Neural progenitor cell (in vitro differentiated cells): ENCODE measurements at regions not wholly inside any gene's neighbourhood (a gene's known extent, or its start where the extent isn't known, plus 50 kb on each side); places are given as distances from the start of the nearest gene placed in this dataset.

Experiments used
- EZH2 ChIP-seq: fragments of 200-600 bp; sonication (generic); IDR thresholded peaks from 2 replicates; pipeline ENCODE4 v1.6.1; 2017; ENCODE audit warnings: antibody characterized with exemption, mild to moderate bottlenecking, moderate library complexity
- EZH2phosphoT487 ChIP-seq: fragments of 200-600 bp; sonication (generic); IDR thresholded peaks from 2 replicates; pipeline ENCODE4 v1.6.1; 2017; ENCODE audit warnings: antibody characterized with exemption
- TF ChIP-seq, protein P1 (sequence below): fragments of 200-600 bp; sonication (generic); IDR thresholded peaks from 2 replicates; pipeline ENCODE4 v1.5.1; 2017; ENCODE audit warnings: antibody characterized with exemption, mild to moderate bottlenecking

DNA sequence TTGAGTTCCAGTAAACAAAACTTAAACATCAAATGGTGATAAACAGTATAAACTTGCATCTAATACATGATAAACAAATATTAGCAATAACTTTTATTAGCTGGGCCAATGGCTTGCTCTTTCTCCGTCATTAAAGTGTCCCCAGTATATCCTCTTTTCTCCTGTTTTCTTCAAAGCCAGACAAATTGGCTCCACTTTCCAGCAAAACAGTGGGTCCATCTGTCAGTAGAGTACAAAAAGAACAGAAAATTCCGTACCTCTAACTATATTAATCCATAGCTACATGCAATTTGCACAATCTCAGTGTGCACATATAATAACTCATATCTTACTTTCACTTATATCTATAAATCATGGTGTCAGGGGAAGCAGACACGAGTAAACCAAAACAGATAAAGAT is 678.0 kb upstream of the SPRY2 start:
- TF ChIP-seq, protein P1, sequence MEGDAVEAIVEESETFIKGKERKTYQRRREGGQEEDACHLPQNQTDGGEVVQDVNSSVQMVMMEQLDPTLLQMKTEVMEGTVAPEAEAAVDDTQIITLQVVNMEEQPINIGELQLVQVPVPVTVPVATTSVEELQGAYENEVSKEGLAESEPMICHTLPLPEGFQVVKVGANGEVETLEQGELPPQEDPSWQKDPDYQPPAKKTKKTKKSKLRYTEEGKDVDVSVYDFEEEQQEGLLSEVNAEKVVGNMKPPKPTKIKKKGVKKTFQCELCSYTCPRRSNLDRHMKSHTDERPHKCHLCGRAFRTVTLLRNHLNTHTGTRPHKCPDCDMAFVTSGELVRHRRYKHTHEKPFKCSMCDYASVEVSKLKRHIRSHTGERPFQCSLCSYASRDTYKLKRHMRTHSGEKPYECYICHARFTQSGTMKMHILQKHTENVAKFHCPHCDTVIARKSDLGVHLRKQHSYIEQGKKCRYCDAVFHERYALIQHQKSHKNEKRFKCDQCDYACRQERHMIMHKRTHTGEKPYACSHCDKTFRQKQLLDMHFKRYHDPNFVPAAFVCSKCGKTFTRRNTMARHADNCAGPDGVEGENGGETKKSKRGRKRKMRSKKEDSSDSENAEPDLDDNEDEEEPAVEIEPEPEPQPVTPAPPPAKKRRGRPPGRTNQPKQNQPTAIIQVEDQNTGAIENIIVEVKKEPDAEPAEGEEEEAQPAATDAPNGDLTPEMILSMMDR, result no peak
- TF ChIP-seq EZH2phosphoT487 (no peak), EZH2 (no peak)
